ENCODE measurements at regions not wholly inside any gene's neighbourhood (a gene's known extent, or its start where the extent isn't known, plus 50 kb on each side); places are given as distances from the start of the nearest gene placed in this dataset.
A peak's percentile ranks its signal among the peaks of the same experiment; 100 is the strongest.
"Not testable (repeated sequence)": the region's sequence is repeated elsewhere in the genome, so short reads cannot be mapped to it uniquely, and the experiment has no call there.

- DNase-seq = no peak
- in situ Hi-C loops (cut with MboI; ENCODE audit: low pct_unique_long_range_greater_than_20kb, low sequenced_read_pairs) = no loop called here
Observed at GRCh38 chrX:114097866-114098265, 486.0 kb upstream of the HTR2C start.

DNA sequence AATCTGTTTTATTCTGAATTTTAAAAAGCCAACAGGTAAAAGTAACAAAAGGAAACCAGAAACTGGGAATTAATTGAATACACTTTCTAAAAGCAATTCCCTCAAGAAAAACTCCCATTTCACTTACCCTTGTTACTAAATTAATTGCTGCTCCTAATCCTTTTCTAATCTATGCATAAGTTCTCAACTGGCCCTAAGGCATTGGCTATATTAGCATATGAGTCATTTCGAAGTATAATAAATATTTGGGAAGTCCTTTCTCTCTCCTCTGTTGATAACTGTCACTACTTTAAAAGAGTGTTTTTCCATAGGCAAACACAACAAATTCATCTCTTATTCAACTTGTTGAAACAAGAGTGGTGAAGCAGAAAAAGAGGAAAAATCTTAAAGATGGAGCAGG is 486.5 kb upstream of the HTR2C start:
- in situ Hi-C loops (cut with MboI; ENCODE audit: low pct_unique_long_range_greater_than_20kb, low sequenced_read_pairs) = no loop called here
- DNase-seq = no peak

- in situ Hi-C loops (cut with MboI; ENCODE audit: low pct_unique_long_range_greater_than_20kb, low sequenced_read_pairs) = no loop called here
- no peak for DNase-seq
Observed at GRCh38 chrX:114095789-114096188, 488.1 kb upstream of the HTR2C start.

GRCh38 chrX:114087543-114087942 is 496.3 kb upstream of the HTR2C start:
- in situ Hi-C loops (cut with MboI; ENCODE audit: low pct_unique_long_range_greater_than_20kb, low sequenced_read_pairs) = loop anchor here (10.0 kb wide), 1 partner anchor 427 kb away; no protein-coding TSS in a partner anchor
- no peak for DNase-seq

GRCh38 chrX:114077773-114078172 is 506.1 kb upstream of the HTR2C start:
- in situ Hi-C loops (cut with MboI; ENCODE audit: low pct_unique_long_range_greater_than_20kb, low sequenced_read_pairs) = no loop called here
- DNase-seq = no peak

GRCh38 chrX:114075073-114075673 is 508.7 kb upstream of the HTR2C start:
- in situ Hi-C loops (cut with MboI; ENCODE audit: low pct_unique_long_range_greater_than_20kb, low sequenced_read_pairs) = no loop called here

DNA sequence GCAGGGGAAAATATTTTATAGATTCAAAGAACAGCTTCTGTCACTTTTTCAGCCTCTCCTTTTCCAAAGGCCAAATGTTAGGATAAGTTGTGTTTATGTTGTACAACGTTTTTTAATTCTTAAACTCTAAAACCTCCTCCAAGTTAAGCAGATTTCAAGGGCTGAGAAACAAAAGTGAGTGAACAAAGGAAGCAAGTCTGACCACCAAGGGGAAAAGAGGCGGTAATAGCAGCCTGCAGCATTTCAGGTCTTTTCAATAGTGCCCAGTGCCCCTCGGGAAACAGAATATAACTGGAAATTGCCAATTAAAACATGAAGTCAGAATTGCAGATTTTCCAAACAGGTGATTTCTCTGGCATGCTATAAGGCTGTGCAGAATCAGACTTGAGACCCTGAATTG is 510.0 kb upstream of the HTR2C start:
- DNase-seq = peak; percentile 32
- in situ Hi-C loops (cut with MboI; ENCODE audit: low pct_unique_long_range_greater_than_20kb, low sequenced_read_pairs) = no loop called here

More at GRCh38 chrX:114075073-114075673, 508.7 kb upstream of the HTR2C start:
- peak; percentile 47 for DNase-seq

- in situ Hi-C loops (cut with MboI; ENCODE audit: low pct_unique_long_range_greater_than_20kb, low sequenced_read_pairs) = no loop called here
- DNase-seq = peak; percentile 92
Observed at GRCh38 chrX:114071412-114071811, 512.5 kb upstream of the HTR2C start.

DNA sequence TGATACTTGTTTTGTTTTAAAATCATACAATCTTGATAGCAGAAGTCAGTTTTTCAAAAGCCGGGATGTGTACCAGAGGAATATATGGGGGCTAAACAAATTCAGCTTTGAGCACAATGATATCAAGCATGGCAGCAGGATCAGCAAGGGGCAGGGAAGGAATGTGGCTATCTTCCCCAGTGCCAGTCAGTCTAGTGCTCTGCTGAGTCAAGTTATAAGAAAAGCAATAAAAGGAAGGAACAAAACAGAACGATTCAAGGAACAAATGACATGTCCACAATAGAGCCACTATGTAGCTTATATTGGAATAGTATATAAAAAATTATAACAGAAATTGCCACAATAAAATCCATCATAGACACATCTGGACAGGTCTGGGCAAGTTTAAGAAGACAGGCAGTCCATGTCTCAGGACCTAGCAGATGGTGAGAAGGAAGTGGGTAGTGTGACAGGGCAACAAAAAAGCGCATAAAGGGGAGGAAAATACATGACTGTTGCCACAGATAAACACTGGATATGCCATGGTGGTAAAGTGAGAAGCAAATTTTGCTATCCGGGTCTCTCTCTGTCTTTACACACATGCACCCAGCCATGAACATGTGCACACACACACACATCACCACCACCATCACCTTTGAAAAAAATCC is 518.2 kb upstream of the HTR2C start:
- in situ Hi-C loops (cut with MboI; ENCODE audit: low pct_unique_long_range_greater_than_20kb, low sequenced_read_pairs) = no loop called here
- peak; percentile 95 for DNase-seq

DNA sequence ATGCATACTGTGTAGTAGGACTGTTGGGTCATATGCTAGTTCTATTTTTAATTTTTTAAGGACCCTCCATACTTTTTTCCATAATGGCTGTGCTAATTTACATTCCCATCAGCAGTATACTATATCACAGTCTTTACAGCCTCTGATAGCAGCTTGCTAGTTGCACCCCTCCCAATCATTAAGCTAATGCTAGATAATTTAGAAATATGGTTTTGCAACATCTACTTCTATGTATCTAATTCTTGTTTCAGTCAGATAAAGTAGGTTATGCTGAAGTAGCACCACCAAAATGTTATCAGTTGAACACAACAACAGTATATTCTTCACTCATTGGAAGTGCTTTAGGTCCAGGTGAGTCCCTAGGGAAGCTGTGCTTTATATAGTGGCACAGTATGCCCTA is 522.7 kb upstream of the HTR2C start:
- in situ Hi-C loops (cut with MboI; ENCODE audit: low pct_unique_long_range_greater_than_20kb, low sequenced_read_pairs) = no loop called here
- DNase-seq = no peak

- peak; percentile 94 for DNase-seq
- in situ Hi-C loops (cut with MboI; ENCODE audit: low pct_unique_long_range_greater_than_20kb, low sequenced_read_pairs) = no loop called here
Observed at GRCh38 chrX:114058988-114059418, 524.9 kb upstream of the HTR2C start.

GRCh38 chrX:114057422-114057821 is 526.5 kb upstream of the HTR2C start:
- DNase-seq = peak; percentile 76
- in situ Hi-C loops (cut with MboI; ENCODE audit: low pct_unique_long_range_greater_than_20kb, low sequenced_read_pairs) = not testable (repeated sequence)

GRCh38 chrX:114051667-114052315 is 532.1 kb upstream of the HTR2C start:
- in situ Hi-C loops (cut with MboI; ENCODE audit: low pct_unique_long_range_greater_than_20kb, low sequenced_read_pairs) = no loop called here
- DNase-seq = peak; percentile 48

DNA sequence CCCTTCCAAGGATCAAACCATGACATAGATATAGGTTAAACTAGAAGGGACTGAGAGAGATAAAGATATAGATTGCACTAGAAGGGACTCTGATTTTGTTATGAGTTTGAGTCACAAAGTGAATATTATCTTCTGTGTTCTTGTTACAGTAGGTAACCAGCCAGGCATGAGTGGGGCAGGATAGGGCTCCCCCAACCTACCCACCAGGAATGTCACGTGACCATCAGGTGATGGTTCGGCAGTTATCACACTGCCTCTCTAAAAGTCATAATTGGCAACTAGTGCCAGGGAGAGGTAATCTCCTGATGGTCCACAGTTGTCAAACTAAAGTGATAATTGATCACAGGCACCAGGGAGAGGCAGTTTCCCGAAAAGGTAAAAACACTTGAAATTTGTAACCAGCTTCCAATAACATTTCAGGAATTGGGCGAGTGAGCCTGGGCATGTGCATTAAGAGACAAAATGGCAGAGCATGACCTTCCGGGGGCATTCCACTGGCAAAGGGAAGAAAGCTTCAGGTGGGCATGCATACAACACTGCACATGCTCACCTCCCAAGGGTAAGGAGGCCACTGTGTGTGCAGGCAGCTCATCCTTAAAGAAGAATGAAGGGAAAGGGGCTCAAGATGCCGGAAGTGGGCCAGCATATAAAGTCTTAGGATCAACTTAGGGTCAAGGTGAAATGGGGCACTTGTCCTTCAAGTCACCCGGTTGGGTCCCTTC is 533.6 kb upstream of the HTR2C start:
- in situ Hi-C loops (cut with MboI; ENCODE audit: low pct_unique_long_range_greater_than_20kb, low sequenced_read_pairs) = no loop called here
- peak; percentile 60 for DNase-seq

DNA sequence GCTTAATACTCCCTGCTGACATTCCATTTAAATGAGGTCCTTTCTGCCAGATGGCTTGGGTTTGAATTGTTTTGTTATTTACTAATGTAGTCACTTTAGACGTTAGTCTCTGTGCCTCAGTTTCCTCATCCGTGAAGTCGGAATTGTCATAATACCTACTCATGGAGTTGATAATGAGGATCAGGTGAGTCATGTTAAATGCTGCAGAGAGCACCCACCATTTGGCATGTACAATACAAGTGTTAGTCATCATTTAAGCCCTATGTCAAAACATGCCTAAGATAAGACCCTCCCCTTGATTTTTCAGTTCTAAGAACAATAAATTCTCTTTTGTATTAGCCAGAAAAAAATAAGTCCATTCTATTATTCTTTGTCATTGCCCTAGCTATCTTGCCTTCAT is 534.8 kb upstream of the HTR2C start:
- DNase-seq = peak; percentile 66
- in situ Hi-C loops (cut with MboI; ENCODE audit: low pct_unique_long_range_greater_than_20kb, low sequenced_read_pairs) = no loop called here

DNA sequence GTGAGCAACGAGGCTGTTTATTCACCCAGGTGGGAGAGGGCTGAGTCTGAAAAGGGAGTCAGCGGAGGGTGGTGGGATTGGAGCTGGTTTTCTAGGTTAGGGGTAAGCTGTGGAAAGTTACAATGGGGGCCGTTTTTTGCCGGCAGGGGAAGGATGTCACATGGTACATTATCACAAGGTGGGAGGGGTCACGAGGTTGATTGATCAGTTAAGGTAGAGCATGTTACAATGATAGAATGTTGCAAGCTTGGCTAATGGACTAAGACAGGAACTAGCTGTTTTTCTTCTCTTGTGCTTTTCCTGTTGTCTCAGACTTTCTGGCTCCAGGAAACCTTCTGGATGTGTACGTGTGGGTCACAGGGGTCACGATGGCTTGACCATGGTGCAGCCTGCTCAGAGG is 536.3 kb upstream of the HTR2C start:
- in situ Hi-C loops (cut with MboI; ENCODE audit: low pct_unique_long_range_greater_than_20kb, low sequenced_read_pairs) = no loop called here

GRCh38 chrX:114046695-114047279 is 537.1 kb upstream of the HTR2C start:
- in situ Hi-C loops (cut with MboI; ENCODE audit: low pct_unique_long_range_greater_than_20kb, low sequenced_read_pairs) = no loop called here
- peak; percentile 42 for DNase-seq

More for the DNA sequence above, 536.3 kb upstream of the HTR2C start:
- DNase-seq = peak; percentile 70

DNA sequence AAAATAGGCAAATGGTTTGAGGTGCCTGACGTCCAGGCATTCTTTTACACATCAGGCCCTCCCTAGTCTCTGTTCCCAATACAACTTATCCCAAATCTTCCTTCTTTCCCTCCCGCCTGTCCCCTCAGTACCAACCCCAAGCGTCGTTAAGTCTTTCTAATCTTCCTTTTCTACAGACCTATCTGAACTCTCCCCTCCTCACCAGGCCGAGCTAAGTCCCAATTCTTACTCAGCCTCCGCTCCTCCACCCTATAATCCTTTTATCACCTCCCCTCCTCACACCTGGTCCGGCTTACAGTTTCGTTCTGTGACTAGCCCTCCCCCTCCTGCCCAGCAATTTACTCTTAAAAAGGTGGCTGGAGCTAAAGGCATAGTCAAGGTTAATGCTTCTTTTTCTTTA is 542.4 kb upstream of the HTR2C start:
- DNase-seq; in situ Hi-C loops (cut with MboI; ENCODE audit: low pct_unique_long_range_greater_than_20kb, low sequenced_read_pairs): not testable (repeated sequence)

- DNase-seq; in situ Hi-C loops (cut with MboI; ENCODE audit: low pct_unique_long_range_greater_than_20kb, low sequenced_read_pairs): not testable (repeated sequence)
Observed at GRCh38 chrX:114040661-114041269, 543.1 kb upstream of the HTR2C start.

All from KBM-7 (cell line).